ENCODE measurements at regions not wholly inside any gene's neighbourhood (a gene's known extent, or its start where the extent isn't known, plus 50 kb on each side); places are given as distances from the start of the nearest gene placed in this dataset.

DNA sequence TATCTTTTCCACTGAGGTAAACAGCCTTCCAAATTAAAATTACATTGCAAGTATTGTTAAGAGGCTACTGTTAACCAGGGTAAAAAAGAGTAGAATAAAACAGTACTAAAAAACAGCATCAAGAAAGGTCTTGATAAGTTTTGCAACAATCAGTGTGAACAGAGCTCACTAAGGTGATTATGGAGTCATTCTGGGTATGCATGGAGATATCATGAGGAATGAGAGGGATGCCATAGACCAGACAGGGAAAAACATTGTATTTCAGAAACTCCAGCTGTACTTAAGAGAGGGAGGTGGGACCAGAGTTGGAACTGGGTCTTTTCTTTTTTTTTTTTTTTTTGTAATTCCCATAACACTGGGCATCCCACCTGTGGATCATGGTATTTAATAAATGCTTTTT, 549.6 kb downstream of the INHBA start:
- DNase-seq (ENCODE audit: low read depth in 4 of 4, low spot score in 2 of 4): no peak

DNA sequence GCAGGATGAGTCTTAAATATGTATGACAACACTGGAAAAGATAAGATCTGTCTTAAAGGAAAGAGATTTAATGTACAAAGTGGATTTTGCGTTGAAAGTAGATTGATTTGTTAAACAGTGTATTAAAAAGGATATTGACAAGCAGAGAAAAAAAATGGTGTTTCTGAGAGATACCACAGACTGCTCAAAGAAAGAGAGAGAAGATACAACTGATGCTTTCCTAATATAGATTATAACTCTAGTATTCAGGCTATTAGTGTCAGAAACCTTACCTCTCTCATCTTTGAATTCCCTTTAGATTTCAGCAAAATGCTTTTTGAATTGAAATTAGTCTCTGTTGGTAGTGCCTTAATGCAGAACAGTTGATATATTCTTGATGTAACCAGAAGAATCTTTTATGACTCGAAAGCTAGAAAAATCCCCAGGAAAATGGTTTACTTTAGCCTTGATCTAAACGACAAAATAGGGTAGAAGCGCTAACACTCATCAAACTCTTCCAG, 550.7 kb downstream of the INHBA start:
- DNase-seq (ENCODE audit: low read depth in 4 of 4, low spot score in 2 of 4): no peak

DNA sequence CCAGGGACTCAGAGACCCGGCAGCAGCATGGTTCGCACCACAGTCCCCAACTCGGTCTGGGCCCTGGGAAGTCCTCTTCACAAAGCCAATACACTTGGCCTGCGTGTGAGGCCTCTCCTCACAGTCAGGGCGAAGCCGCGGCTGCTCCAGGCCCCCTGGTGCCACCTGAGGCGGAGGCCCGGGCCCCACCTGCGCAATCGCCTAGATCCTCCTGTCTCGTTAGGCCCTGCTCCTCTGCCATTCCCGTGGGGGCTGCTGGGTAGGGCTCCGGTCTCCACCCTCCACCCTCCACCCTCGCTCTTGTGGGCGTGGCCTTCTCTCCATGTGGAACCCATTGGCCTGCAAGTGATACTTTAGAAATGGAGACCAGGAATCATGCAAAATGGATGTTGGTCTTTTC, 553.3 kb downstream of the INHBA start:
- no peak for DNase-seq (ENCODE audit: low read depth in 4 of 4, low spot score in 2 of 4)

DNA sequence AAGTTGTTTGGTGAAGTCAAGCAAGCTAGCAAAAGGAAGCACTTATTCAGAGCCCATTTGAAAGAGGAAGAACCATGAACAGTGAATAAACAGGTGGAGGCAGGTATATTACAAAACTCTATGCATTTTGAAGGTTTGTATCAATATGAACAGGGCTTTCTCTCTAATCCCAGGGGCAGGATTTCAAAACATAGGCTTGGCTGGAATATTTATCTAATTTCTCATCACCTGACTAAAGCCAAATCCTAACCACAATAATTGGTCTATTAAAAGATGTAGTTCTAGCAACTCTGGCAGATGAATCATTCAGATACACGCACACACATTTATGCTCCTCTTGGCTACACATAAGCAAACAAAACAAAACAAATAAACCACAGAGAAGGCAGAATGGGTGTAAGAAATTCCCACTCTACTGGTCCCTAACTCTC, 554.4 kb downstream of the INHBA start:
- no peak for DNase-seq (ENCODE audit: low read depth in 4 of 4, low spot score in 2 of 4)

DNA sequence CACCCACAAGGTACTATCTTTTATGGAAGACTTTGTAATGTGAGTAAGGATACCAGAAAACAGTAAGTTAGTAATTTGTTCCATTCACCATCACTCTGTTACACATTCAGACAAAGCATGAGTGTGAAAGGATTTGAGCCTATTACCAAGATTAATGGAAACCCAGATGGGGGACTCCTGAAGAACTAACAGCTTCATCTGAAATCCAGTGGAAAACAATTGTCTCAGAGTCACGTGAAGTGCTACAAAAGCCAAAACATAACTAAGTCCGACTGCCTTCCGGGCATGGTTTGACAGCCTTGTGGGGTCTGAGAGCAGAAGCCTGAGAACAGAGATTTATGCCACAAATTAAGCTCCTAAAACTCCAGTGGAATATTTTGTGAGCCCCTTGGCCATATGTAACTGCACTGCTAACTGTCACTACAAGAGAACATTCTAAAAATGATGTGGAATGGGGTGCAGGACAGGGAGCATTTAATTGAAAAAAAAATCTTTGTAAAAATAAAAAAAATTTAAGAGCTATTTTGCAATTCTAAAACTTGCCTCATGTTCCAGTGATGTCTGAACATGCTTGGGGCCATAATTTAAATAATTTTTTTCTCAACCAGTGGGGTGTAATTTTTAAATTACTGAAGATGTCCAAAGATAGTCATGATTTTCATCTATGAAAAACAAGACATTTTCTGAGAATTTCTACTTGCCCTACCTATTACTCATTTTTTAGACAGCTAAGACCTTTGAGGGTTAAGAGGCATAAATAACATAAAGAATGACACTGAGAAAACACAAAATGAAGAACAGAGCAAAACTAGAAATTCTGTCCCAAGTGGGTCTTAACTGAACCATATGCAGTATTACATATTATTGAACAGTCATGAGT, 555.0 kb downstream of the INHBA start:
- DNase-seq (ENCODE audit: low read depth in 4 of 4, low spot score in 2 of 4): no peak

DNA sequence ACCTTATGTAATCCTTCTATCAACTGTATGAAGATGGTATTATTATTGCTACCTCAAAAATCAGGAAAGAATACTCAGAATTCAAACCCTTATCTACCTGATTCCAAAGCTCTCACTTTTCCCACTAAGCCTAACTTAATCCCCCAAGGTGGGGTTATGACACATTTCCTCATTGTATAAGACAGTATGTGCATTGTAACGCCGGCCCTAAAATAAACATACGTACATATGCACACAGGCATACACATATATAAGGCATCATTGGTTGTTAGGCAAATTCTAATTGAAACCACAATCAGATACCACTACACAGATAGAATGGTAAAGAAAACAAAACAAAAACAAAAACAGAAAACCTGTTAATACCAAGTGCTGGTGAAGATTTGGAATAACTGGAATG, 556.5 kb downstream of the INHBA start:
- no peak for DNase-seq (ENCODE audit: low read depth in 4 of 4, low spot score in 2 of 4)

DNA sequence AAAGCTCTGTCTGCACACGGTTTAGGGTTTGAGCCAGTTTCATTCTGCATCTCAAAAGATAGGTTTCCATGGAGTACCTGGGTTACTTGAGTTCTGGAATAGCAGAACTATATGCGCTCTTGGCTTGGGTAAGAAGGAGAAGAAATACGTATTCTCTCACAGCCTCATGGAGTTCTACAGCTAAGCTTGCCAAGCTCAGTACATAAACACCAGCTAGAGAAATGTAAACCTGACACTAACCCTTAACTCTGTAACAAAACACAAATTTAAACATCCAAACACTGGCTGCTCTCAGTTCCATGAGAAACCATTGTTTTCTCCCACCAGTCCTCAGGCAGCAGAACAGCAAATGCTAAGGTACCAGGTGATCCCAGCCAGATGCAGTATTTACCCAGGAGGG, 557.2 kb downstream of the INHBA start:
- no peak for DNase-seq (ENCODE audit: low read depth in 4 of 4, low spot score in 2 of 4)

DNA sequence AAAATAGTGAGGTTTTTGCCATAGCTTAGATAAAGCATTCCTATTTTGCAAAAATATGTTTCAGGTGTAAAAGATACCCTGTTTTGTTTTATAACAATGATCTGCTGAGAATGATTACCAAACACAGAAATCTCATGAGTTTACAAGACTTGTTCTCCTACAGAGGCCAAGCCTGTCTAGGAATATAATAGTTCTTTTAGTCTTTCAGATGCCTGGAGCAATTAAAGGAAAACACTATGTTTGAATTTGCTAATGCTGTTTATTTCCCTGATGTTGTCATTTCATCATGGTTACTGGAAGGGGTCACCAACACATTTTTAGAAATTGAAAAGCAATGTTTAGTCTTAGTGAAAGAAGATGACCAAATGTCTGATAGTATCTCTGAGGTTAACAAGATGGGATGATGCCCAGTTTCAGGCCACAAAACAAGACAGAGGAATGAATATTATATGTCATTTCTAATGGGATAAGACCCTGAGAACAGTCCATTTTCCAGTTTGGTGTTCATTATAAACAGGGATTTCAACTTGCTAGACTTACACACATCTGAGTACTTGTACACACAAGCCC, 559.9 kb downstream of the INHBA start:
- DNase-seq (ENCODE audit: low read depth in 4 of 4, low spot score in 2 of 4): no peak

DNA sequence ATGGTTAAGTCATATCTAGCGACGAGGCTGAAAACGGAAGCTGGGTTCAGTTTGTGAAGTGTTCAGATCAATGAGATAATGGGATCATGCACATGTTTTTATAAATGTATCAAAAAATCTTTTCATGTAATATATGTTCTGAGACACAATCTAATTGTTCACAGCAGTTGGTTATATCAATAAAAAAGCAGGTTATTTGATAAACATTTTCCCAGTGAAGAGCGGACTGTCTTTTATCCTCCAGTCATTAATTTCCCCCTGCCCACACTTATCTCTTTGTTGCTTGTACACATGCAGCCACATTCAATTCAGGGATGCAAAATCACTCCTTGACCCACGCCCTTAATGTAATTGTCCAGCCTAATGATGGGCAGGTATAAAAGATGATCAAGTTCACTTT, 563.1 kb downstream of the INHBA start:
- no peak for DNase-seq (ENCODE audit: low read depth in 4 of 4, low spot score in 2 of 4)

DNA sequence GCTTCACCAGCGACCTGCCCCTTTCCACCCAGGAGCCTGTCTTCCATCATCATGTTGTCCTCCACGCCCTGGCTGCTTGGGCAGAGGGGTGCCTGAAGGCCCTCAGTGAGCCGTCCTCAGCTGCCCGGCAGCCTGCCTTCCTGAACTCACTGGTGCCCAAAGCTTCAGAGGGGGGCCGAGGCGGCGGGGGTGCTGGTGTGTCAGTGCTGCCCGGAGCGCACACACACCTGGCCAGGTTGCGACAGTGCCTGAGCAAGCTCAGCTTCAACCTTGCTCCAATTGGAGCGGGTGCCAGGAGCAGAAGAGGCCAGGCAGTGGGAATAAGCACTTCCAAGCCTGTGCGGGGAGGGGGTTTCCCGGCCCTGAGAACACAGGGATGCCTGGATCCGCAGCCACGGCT, 566.3 kb downstream of the INHBA start:
- DNase-seq (ENCODE audit: low read depth in 4 of 4, low spot score in 2 of 4): no peak

DNA sequence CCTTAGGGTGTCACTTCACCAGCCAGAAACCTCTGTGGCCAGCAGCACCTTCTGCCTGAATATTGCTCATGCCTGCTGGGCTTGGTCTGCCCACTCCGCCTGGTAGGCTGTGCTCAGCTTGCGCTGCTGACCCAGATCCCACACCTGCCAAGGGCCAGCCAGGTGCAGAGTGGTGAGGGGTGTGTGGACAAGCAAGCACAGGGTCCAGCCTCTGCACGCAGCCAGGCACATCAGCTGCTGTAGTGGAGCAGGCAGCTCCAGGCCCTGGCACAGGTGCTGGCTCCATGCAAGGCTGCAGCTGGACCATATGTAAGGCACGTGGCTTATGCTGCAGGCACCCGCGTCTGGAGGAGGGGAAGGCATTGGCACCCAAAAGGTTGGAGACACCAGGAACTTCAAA, 567.4 kb downstream of the INHBA start:
- no peak for DNase-seq (ENCODE audit: low read depth in 4 of 4, low spot score in 2 of 4)

DNA sequence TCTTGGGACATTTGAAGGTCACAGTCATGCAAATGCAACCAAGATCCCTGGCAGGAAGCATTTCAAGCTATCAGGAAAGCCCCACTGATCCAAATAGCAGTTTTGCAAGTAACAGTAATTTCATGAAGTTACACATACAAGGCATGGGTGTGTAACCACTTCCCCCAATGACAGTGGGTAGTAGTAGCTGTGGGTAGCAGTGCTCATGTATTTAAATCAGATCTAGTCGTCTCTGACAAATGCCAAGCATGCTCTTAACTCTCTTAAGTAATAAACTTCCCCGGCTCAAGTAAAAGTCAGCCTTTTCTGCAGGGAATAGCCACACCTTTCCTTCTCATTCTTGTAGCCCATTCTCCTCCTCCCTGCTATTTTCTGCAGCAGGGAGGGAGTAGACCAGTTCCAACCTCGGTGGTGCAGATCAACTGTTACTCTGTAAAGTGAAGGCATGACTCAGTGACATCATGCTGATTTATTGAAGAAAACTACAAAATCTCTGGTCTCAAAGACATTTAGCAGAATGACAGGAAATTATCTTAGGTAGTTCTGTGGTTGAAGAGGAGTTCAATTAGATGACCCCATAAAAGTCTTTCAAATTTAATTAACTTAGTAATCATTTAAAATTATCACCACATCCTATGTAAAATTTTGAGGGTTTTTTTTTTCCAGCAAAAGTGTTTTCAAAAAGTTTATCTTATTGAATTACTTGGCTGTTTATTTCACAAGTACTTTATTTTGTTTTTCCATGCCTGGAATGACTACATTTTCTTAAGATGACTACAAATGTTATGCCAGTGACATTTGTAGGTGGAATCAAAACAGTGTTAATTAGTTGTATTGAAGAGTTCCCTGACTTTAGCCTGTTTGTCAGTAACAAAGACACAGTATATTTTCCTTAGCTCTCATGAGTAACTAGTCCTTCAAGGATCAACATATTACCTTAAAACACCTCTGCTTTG, 568.3 kb downstream of the INHBA start:
- no peak for DNase-seq (ENCODE audit: low read depth in 4 of 4, low spot score in 2 of 4)

DNA sequence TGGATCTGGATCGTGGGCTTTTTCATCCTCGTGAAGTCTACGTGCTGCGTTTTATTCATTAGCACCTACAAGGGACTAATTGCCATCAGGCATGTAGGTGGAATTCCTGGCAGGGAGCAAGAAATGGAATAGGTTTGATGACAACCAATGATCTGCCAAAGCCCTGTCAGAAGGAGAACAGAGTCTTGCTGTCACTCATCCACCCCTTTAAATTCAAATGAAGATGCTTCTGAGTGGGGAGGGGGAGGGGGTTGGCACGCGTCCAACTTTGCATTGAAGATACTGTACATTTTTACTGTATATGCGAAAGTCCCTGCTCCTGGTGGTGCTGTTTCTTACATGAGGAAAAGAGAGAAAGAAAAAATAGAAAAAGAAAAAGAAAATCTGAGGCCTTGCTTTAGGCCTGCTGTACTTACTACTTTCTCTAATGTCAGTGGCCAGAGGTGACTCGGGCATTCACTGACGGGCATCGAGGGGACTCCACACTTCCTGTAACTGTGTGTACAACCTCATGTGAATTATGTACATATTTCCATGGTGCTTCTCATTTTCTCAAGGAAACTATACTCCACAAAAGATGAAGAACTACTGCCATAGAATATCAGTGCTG, 569.1 kb downstream of the INHBA start:
- no peak for DNase-seq (ENCODE audit: low read depth in 4 of 4, low spot score in 2 of 4)

DNA sequence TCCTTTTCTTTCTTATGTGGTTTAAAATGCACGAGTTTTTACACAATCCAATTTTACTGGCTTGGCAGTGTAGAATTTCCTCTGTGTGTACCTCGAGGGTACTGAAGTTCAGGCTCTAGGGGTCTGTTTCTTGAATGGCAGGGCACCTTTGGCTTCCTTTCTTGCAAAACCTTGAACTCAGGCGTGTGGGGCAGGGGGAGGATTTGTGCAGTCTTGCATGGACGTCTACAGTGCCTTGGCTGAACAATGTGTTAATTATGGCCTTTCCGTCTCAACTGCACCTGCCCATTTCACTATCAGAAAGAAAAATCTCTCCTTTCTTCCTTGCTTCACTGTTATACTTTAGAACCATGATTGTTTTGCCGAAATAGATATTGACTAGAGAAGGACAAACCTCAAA, 570.9 kb downstream of the INHBA start:
- DNase-seq (ENCODE audit: low read depth in 4 of 4, low spot score in 2 of 4): no peak

DNA sequence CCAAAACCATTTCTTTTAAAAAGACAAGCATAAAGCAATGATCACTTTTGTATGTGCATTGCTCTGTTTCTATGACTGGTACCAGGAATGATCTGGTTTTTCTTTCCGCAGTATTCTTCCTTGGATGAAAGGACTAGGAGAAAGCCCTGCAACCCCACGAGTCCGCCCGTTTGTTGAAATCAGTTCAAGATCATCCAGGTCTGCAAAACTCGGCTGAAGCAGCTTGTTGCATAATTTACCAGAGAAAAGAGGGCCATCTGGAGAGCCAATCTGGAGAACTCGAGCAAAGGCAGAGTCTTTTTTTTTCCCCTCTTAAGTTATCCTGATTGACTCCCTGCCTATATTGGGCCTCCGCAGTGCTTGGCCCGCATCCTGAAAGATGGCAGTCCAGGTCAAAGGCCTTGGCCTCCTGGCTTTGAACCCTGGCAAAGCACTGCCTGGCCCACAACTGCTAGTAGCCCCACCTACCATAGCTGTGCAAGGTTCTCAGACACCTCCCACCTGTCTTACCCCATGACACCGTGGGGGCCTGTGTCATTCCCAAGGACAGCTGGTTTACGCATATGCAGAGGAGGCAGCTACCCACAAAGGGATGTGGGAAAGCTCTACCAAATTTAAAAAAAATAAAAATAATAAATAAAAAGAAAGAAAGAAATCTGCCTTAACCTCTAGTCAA, 572.2 kb downstream of the INHBA start:
- no peak for DNase-seq (ENCODE audit: low read depth in 4 of 4, low spot score in 2 of 4)

DNA sequence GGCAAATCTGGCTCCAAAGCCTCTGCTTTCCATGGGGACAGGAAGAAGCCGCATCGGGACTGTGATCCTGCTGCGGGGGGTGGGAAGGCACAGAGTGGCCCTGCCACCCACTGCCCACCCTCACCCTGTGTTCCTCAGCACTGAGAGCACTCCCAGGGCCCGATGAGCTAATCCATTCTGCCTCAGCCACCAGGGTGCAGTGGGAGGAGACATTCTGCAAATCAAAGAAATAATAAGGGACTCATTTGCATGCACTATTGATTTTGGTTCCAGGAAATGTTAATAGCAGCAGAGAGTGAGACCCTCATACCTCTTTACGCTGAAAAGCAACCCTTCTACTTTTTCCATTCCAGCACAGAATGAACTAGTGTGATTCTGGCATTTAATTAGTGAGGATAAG, 572.8 kb downstream of the INHBA start:
- DNase-seq (ENCODE audit: low read depth in 4 of 4, low spot score in 2 of 4): no peak

DNA sequence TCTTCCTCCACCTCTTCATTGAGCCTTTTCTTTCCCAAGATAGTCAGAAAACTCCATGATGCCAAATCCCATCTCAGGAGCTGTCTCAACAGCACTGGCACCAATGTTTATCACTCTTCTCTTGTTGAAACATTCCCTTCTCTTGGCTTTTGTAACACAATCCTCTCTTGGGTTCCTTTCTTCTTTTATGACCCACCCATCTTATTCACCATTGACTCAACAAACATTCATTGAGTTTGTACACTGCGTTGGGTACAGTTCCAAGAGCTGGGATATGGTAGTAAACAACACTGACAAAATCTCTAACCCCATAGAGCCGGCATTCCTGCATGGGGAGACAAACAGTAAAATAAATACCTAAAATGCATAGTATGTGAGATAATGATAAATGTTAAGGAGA, 577.5 kb downstream of the INHBA start:
- DNase-seq (ENCODE audit: low read depth in 4 of 4, low spot score in 2 of 4): no peak

DNA sequence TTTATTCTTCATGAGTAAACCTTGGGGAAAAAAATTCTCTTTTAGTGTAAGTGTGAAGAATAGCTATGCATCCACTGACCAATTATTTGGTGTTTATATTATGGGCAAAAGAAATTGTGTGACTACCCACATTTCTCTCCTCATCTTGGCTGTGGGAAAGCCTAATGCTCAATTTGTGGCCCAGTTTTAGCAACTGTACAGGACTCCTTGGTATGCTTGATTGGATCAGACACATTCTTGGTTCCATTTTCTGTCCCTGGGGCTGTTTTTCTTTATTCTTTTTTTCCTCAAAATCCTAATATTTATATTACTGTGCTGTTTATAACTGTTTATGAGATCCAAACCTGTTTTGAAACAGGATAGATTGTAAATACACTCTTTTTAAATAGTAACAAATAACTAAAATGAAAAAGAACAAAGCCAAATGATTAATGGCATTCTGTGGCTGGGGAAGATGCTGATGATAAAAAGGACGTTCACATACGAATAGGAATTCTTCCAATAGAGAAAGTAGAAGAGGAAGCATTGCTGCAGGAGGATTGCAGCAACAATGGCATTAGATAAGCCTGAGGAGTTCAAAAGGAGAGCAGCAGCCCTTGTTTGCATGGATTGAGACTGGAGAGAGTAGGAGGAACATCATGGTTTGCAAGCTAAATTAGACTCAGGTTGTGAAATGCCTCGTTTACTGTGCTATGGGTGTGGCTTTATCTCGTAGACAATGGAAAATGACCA, 580.5 kb downstream of the INHBA start:
- DNase-seq (ENCODE audit: low read depth in 4 of 4, low spot score in 2 of 4): no peak

DNA sequence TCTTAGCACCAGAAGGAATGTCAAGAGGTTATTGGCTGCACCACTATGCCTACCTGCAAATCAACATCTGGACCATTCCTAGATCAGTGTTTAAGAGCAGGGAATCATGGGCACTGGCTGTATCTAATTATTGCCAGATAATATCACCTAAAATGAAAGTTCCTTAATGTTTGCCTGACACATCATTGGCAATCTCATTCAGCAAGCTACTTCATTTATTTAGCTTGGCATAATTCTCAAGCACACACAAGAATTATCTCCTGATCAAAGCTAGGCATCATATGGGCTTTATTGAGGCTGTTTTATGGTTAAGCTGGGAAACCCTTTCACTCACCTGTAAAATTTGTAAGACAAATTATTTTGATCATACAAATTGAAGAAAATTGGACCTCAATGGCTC, 581.7 kb downstream of the INHBA start:
- DNase-seq (ENCODE audit: low read depth in 4 of 4, low spot score in 2 of 4): no peak

DNA sequence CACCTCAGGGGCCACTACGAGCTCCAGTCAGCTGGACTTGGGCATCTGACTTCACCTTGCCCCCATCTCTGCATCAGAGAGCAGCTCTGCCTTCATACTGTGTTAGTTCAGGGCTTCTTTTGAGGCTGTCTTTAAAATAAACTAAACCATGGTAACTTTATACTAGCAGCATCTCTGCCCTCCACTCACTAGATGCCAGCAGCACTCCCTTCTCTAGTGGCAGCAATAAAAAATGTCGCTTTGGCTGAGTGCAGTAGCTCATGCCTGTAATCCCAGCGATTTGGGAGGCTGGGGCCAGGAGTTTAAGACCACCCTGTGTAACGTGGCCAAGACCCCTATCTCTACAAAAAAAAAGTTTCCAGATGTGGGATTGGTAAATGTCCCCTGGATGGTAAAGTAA, 584.4 kb downstream of the INHBA start:
- DNase-seq (ENCODE audit: low read depth in 4 of 4, low spot score in 2 of 4): no peak
